GM23338 (cell line): ENCODE measurements at regions not wholly inside any gene's neighbourhood (a gene's known extent, or its start where the extent isn't known, plus 50 kb on each side); places are given as distances from the start of the nearest gene placed in this dataset.

ENCODE experiments used
- ATAC-seq: fragments of 200-7000 bp; cut with Tn5 transposase; 3 replicates; pipeline ENCODE4 v1.9.1; 2020
- DNase-seq: peaks from one replicate; pipeline ENCODE4 v3.0.0-alpha.2; 2015; ENCODE audit warnings: low spot score
- H2AFZ ChIP-seq: fragments of 200-600 bp; sonication (generic); 2 replicates; pipeline ENCODE4 v1.8.0; 2016; ENCODE audit warnings: antibody characterized with exemption, mild to moderate bottlenecking, moderate library complexity
- H3F3A ChIP-seq: fragments of 200-600 bp; sonication (generic); replicated peaks from 2 replicates; pipeline ENCODE4 v1.8.0; 2017; ENCODE audit warnings: antibody characterized with exemption, mixed run types, low read depth
- H3K27ac ChIP-seq: fragments of 200-600 bp; sonication (generic); 2 replicates; pipeline ENCODE4 v1.6.1; 2016; ENCODE audit warnings: low read depth
- H3K27me3 ChIP-seq: fragments of 200-600 bp; sonication (generic); 2 replicates; pipeline ENCODE4 v1.8.0; 2016; ENCODE audit warnings: mild to moderate bottlenecking, mixed run types, moderate library complexity; ENCODE audit not compliant: insufficient read depth
- H3K36me3 ChIP-seq: fragments of 200-600 bp; sonication (generic); 2 replicates; pipeline ENCODE4 v1.8.0; 2016; ENCODE audit warnings: mild to moderate bottlenecking; ENCODE audit not compliant: insufficient read depth
- H3K4me1 ChIP-seq: fragments of 200-600 bp; sonication (generic); 2 replicates; pipeline ENCODE4 v1.8.0; 2016; ENCODE audit warnings: mild to moderate bottlenecking, moderate library complexity; ENCODE audit not compliant: insufficient read depth
- H3K4me2 ChIP-seq: fragments of 200-600 bp; sonication (generic); 2 replicates; pipeline ENCODE4 v1.7.1; 2017; ENCODE audit warnings: mixed run types
- H3K4me3 ChIP-seq: fragments of 200-600 bp; sonication (generic); 2 replicates; pipeline ENCODE4 v1.6.1; 2016; ENCODE audit warnings: mixed run types
- H3K79me2 ChIP-seq: fragments of 200-600 bp; sonication (generic); replicated peaks from 2 replicates; pipeline ENCODE4 v1.8.0; 2017; ENCODE audit warnings: mild to moderate bottlenecking; ENCODE audit not compliant: insufficient read depth
- H3K9me2 ChIP-seq: fragments of 200-600 bp; sonication (generic); 2 replicates; pipeline ENCODE4 v1.8.0; 2017; ENCODE audit not compliant: insufficient read depth
- H4K20me1 ChIP-seq: fragments of 200-600 bp; sonication (generic); replicated peaks from 2 replicates; pipeline ENCODE4 v1.8.0; 2017; ENCODE audit warnings: mild to moderate bottlenecking; ENCODE audit not compliant: insufficient read depth
- H3K27ac Mint-ChIP-seq: 2 replicates; pipeline ENCODE4 v1.8.0; 2020; ENCODE audit warnings: inconsistent platforms, mild to moderate bottlenecking, moderate library complexity, mixed read lengths
- H3K27me3 Mint-ChIP-seq: 3 replicates; pipeline ENCODE4 v1.8.0; 2022; ENCODE audit warnings: low read depth, mild to moderate bottlenecking, moderate library complexity, mixed read lengths, inconsistent platforms; ENCODE audit not compliant: insufficient read depth, poor library complexity
- H3K36me3 Mint-ChIP-seq: 3 replicates; pipeline ENCODE4 v1.8.0; 2021; ENCODE audit warnings: low read depth, mild to moderate bottlenecking, inconsistent platforms, moderate library complexity, mixed read lengths
- H3K4me1 Mint-ChIP-seq: 3 replicates; pipeline ENCODE4 v1.8.0; 2020; ENCODE audit warnings: mild to moderate bottlenecking, inconsistent platforms, mixed read lengths
- H3K4me3 Mint-ChIP-seq: 3 replicates; pipeline ENCODE4 v1.8.0; 2021; ENCODE audit warnings: moderate library complexity, mild to moderate bottlenecking, inconsistent platforms, mixed read lengths
- H3K9me3 Mint-ChIP-seq: 3 replicates; pipeline ENCODE4 v1.8.0; 2020; ENCODE audit warnings: moderate library complexity, mild to moderate bottlenecking, inconsistent platforms, mixed read lengths
- CREB1 ChIP-seq: fragments of 250-450 bp; sonication (Bioruptor Pico); IDR thresholded peaks from 2 replicates; pipeline ENCODE4 v1.5.0; 2020; ENCODE audit warnings: low read depth, mild to moderate bottlenecking, moderate library complexity
- ETS1 ChIP-seq: IDR thresholded peaks from 2 replicates; pipeline ENCODE4 v1.6.1; 2016; ENCODE audit warnings: antibody characterized with exemption
- EZH2 ChIP-seq: fragments of 200-600 bp; sonication (generic); IDR thresholded peaks from one replicate; pipeline ENCODE4 v1.8.0; 2017; ENCODE audit warnings: antibody characterized with exemption, mild to moderate bottlenecking, low read depth; ENCODE audit not compliant: unreplicated experiment
- JUNB ChIP-seq: IDR thresholded peaks from one replicate; pipeline ENCODE4 v1.6.1; 2016; ENCODE audit warnings: antibody characterized with exemption; ENCODE audit not compliant: unreplicated experiment
- NANOG ChIP-seq: IDR thresholded peaks from 2 replicates; pipeline ENCODE4 v1.6.1; 2016; ENCODE audit warnings: antibody characterized with exemption, borderline replicate concordance
- POLR2AphosphoS5 ChIP-seq: IDR thresholded peaks from 2 replicates; pipeline ENCODE4 v1.6.1; 2016; ENCODE audit warnings: antibody characterized with exemption, low read depth
- REST ChIP-seq: IDR thresholded peaks from one replicate; pipeline ENCODE4 v1.6.1; 2018; ENCODE audit warnings: antibody characterized with exemption; ENCODE audit not compliant: unreplicated experiment
- ZNF114 ChIP-seq: fragments of 250-450 bp; sonication (Bioruptor Pico); IDR thresholded peaks from 2 replicates; pipeline ENCODE4 v1.5.0; 2020; ENCODE audit warnings: mild to moderate bottlenecking, moderate library complexity
- ZNF331 ChIP-seq: fragments of 250-450 bp; sonication (Bioruptor Pico); IDR thresholded peaks from 2 replicates; pipeline ENCODE4 v1.5.0; 2020; ENCODE audit warnings: low read depth, mild to moderate bottlenecking, moderate library complexity
- TF ChIP-seq, protein P1 (sequence below), 2 experiments: fragments of 200-600 bp in 1 of 2; sonication (generic) in 1 of 2; conservative IDR thresholded peaks; 2 replicates each; pipeline versions ENCODE4 v1.5.1 to v1.6.1; 2016 to 2017; ENCODE audit warnings: antibody characterized with exemption in 2 of 2, low read depth in 2 of 2, mild to moderate bottlenecking in 2 of 2, moderate library complexity in 1 of 2

DNA sequence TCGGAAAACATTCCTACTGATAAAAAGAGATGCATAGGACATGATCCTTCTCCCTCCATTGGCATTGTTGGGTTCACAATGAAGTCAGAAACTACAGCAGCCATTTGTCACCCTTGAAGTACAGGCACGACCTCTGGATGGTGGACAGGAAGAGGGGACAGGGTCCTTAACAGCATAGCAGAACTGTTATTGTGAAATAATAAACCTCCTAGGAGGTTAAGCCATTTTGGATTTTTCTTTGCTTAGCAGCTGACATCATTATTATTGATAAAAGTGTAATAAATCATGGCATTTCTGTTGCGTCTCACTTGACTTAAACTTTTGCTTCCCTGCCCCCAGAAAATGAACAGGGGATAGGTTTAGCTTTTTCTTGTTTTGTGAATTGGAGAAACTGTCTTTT lies 134.3 kb upstream of the SASH1 start:
- Histone ChIP-seq H3K4me1 (no peaks in the 10 kb centered on the region), H2AFZ (no peak overlapping the region), H3K27me3 (no peaks in the 10 kb centered on the region), H3K4me3 (no peak overlapping the region), H3K4me2 (no peak overlapping the region), H3K79me2 (no peaks in the 10 kb centered on the region), H3F3A (no peaks in the 10 kb centered on the region), H3K27ac (no peak overlapping the region), H4K20me1 (no peaks in the 10 kb centered on the region), H3K9me2 (no peaks in the 10 kb centered on the region), H3K36me3 (no peaks in the 10 kb centered on the region)
- DNase-seq (no peak), ATAC-seq (no peak)
- H3K9me3 Mint-ChIP-seq = no peaks in the 10 kb centered on the region
- no peaks in the 10 kb centered on the region for H3K36me3 Mint-ChIP-seq
- H3K27me3 Mint-ChIP-seq = no peaks in the 10 kb centered on the region
- no peak for TF ChIP-seq CREB1
- no peak for TF ChIP-seq ZNF331
- no peak for TF ChIP-seq ZNF114 (CRISPR knock-in tag)
- no peak for TF ChIP-seq JUNB
- H3K4me3 Mint-ChIP-seq = no peak overlapping the region
- no peak overlapping the region for H3K27ac Mint-ChIP-seq
- H3K4me1 Mint-ChIP-seq = no peaks in the 10 kb centered on the region; the same call in 2 of the 3 replicates

DNA sequence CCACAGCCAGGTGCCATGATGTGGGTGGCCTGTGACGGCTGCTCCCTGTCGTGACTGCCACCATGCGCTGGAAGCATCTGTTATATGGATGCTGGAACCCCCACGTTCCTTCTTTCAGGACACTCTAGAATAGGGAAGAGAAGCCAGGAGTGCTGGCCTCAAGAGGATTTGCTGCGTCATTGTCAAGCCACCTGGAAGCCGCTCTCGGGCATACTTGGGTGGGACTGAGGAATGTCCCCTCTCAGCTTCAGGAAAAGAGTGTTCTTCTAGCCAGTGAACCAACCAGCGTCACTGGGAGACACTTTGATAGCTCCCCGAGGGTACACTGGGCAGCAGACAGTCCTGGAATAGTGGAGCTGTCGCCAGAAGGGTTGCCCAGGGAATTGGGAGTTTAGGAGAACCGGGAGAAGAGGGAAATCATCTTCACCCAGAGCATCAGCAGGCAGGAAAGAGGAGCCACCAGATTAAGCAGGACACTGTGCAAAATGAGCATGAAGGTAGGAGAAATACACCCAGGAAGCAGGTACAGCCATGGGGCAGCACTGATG lies 130.8 kb upstream of the SASH1 start:
- H3K36me3 ChIP-seq = no peaks in the 10 kb centered on the region
- TF ChIP-seq POLR2AphosphoS5 (no peak), EZH2 (no peak), REST (no peak), JUNB (no peak), NANOG (no peak), ZNF331 (no peak), ETS1 (no peak)
- TF ChIP-seq, protein P1, sequence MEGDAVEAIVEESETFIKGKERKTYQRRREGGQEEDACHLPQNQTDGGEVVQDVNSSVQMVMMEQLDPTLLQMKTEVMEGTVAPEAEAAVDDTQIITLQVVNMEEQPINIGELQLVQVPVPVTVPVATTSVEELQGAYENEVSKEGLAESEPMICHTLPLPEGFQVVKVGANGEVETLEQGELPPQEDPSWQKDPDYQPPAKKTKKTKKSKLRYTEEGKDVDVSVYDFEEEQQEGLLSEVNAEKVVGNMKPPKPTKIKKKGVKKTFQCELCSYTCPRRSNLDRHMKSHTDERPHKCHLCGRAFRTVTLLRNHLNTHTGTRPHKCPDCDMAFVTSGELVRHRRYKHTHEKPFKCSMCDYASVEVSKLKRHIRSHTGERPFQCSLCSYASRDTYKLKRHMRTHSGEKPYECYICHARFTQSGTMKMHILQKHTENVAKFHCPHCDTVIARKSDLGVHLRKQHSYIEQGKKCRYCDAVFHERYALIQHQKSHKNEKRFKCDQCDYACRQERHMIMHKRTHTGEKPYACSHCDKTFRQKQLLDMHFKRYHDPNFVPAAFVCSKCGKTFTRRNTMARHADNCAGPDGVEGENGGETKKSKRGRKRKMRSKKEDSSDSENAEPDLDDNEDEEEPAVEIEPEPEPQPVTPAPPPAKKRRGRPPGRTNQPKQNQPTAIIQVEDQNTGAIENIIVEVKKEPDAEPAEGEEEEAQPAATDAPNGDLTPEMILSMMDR (conservative IDR thresholded peaks at IDR 0.05; ENCODE audit: low read depth in 2 of 2) = no peak

More for the DNA sequence above, 130.8 kb upstream of the SASH1 start:
- H3K27ac ChIP-seq = no peak overlapping the region
- DNase-seq (no peak), ATAC-seq (no peak)
- no peaks in the 10 kb centered on the region for H3K4me1 ChIP-seq
- no peak overlapping the region for H3K4me3 ChIP-seq
- H3K27ac Mint-ChIP-seq = no peak overlapping the region
- H3K4me3 Mint-ChIP-seq = no peak overlapping the region
- no peaks in the 10 kb centered on the region for H3K79me2 ChIP-seq
- no peaks in the 10 kb centered on the region for H3F3A ChIP-seq
- no peaks in the 10 kb centered on the region for H4K20me1 ChIP-seq
- no peaks in the 10 kb centered on the region for H3K9me3 Mint-ChIP-seq
- H3K4me1 Mint-ChIP-seq = no peaks in the 10 kb centered on the region; the same call in 2 of the 3 replicates
- H3K9me2 ChIP-seq = no peaks in the 10 kb centered on the region
- no peak overlapping the region for H3K4me2 ChIP-seq
- no peaks in the 10 kb centered on the region for H3K36me3 Mint-ChIP-seq
- H2AFZ ChIP-seq = no peak overlapping the region
- H3K27me3 Mint-ChIP-seq = no peaks in the 10 kb centered on the region
- H3K27me3 ChIP-seq = no peaks in the 10 kb centered on the region
